ENCODE measurements at regions not wholly inside any gene's neighbourhood (a gene's known extent, or its start where the extent isn't known, plus 50 kb on each side); places are given as distances from the start of the nearest gene placed in this dataset.

- TF ChIP-seq EZH2 (IDR thresholded peaks at IDR 0.05; ENCODE audit: insufficient read depth, poor library complexity, severe bottlenecking) = no peak
- TF ChIP-seq EZH2phosphoT487 (IDR thresholded peaks at IDR 0.05; ENCODE audit: insufficient read depth, low read depth) = no peak
These were observed 71.9 kb downstream of the RESF1 start for GRCh38 chr12:32031109-32031508.

All from GM23248 (cell line).